Effector CD4-positive, alpha-beta T cell (primary cell): ENCODE measurements at regions not wholly inside any gene's neighbourhood (a gene's known extent, or its start where the extent isn't known, plus 50 kb on each side); places are given as distances from the start of the nearest gene placed in this dataset.
"Not testable (repeated sequence)": the region's sequence is repeated elsewhere in the genome, so short reads cannot be mapped to it uniquely, and the experiment has no call there.

Experiments used
- DNase-seq: peaks from one replicate; pipeline ENCODE4 v3.0.0-alpha.2; 2020

- not testable (repeated sequence) for DNase-seq
These were observed 96.2 kb downstream of the BDH1 start for GRCh38 chr3:197459571-197459970.

GRCh38 chr3:197458906-197459470 lies 96.8 kb downstream of the BDH1 start:
- no peak for DNase-seq

GRCh38 chr3:197458179-197458707 lies 97.5 kb downstream of the BDH1 start:
- no peak for DNase-seq

- DNase-seq, result peak; percentile 5
These were observed 99.3 kb downstream of the BDH1 start for GRCh38 chr3:197456261-197457091.

DNA sequence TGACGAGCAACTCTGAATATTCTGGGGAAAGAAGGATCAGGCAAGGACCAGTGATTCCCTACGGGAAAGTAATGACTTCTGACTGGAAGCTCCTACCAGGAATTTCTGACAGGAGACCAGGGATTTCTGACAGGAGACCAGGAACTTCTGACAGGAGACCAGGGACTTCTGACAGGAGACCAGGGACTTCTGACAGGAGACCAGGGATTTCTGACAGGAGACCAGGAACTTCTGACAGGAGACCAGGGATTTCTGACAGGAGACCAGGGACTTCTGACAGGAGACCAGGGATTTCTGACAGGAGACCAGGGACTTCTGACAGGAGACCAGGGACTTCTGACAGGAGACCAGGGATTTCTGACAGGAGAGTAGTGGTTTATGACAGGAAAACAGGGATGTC lies 100.9 kb downstream of the BDH1 start:
- DNase-seq, result not testable (repeated sequence)

DNA sequence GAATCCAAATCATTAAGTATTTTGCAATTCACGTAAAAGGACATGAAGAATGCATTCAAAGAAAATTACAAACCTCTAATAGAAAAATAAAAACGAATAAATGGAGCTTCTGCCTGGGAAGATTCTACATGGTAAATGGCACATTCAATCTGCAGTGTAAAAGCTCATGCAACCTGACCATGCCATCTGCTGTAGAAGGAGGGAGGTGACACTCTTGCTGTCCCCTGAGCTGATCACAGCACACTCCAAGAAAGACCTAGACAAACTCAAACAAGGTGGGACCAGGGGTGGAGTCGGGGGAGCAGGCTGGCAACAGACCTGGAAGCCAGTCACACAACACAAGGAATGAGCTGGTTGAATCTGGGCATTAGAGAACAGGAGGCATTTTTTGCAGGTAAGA lies 101.8 kb downstream of the BDH1 start:
- no peak for DNase-seq

- no peak for DNase-seq
These were observed 105.0 kb downstream of the BDH1 start for GRCh38 chr3:197450810-197451209.

GRCh38 chr3:197450308-197450707 lies 105.5 kb downstream of the BDH1 start:
- DNase-seq, result no peak

DNA sequence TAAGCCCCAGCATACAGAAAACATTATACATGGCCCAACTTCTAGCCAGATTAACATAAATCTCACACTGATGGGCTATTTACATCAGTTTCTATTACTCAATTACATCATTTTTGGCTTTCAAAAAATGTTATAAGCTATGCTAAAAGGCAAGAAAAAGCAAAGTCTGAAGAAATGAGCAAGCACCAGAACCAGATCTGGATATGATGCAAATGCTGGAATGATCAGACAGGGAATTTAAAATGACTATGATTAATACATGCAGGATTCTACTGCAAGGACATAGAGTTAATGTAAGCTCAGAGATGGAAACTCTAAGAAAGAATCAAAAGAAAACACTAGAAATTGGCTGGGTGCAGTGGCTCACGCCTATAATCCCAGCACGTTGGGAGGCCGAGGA lies 106.6 kb downstream of the BDH1 start:
- not testable (repeated sequence) for DNase-seq

- DNase-seq, result not testable (repeated sequence)
These were observed 108.0 kb downstream of the BDH1 start for GRCh38 chr3:197447781-197448180.

- DNase-seq, result no peak
These were observed 108.7 kb downstream of the BDH1 start for GRCh38 chr3:197447057-197447456.

GRCh38 chr3:197446700-197447056 lies 109.1 kb downstream of the BDH1 start:
- no peak for DNase-seq

- DNase-seq, result no peak
These were observed 109.7 kb downstream of the BDH1 start for GRCh38 chr3:197445896-197446699.

GRCh38 chr3:197444793-197445379 lies 110.9 kb downstream of the BDH1 start:
- DNase-seq, result no peak

DNA sequence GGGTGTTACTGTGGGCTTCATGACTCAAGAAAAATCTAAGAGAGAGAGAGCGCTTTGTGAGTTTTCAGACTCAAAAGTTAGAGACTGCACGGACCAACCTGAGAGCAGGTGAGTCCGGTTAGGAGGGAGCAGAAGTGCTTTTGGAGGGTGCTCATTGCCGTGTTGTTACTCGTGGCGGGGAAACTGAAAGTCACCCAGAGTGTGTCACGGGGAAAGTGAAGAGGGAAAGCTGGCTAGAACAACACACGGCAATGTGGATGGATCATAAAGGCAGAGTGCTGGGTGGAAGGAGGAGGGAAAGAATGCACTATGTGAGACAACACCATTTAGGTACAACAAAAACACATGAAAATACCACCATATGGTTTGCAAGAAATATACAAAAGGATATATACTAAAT lies 112.3 kb downstream of the BDH1 start:
- no peak for DNase-seq

GRCh38 chr3:197440717-197441303 lies 115.0 kb downstream of the BDH1 start:
- no peak for DNase-seq

DNA sequence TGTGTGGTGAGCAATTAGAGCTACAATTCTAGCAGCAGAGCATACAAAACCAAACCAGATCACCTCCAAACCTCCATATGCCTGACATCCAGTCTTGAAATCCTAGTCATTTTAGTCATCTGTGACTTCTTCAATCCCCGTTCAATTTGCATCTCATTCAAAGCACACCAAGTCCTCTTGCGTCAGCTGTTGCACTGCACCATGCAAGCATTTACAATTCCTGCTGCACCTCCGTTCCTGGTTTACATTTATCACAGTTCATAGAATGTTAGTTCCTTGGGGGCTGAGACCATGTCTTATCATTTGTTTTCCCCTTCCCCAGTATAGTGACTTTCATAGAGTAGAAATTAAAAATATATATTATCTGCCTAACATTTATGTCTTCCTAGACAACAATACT lies 116.9 kb downstream of the BDH1 start:
- DNase-seq, result no peak

GRCh38 chr3:197435426-197435825 lies 120.3 kb downstream of the BDH1 start:
- no peak for DNase-seq

GRCh38 chr3:197434830-197435229 lies 120.9 kb downstream of the BDH1 start:
- DNase-seq, result no peak

- no peak for DNase-seq
These were observed 123.2 kb downstream of the BDH1 start for GRCh38 chr3:197432384-197433127.

DNA sequence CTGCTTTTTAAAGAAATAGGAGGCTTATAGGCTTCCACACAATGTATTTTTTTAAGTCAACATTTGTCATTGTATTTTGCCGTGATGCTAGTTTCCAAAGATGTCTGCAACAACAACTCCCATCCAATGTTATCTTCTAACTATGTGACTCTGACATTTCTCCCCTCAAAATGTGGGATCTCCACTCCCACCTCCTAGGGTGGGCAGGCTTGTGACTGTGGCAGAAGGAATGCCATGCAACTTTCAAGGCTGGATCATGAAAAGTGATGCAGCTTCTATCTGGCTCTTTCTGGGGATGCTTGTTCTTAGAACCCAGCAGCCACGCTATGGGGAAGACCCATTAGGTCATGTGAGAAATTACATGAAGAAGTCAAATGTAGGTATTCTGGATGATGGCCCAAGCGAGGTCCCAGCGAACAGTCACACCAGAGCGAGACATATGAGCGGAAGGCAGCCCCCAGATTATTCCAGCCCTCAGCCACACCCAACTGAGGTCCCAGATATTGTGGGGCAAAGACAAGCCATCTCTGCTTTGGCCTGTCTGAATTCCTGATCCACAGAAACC lies 124.3 kb downstream of the BDH1 start:
- no peak for DNase-seq

DNA sequence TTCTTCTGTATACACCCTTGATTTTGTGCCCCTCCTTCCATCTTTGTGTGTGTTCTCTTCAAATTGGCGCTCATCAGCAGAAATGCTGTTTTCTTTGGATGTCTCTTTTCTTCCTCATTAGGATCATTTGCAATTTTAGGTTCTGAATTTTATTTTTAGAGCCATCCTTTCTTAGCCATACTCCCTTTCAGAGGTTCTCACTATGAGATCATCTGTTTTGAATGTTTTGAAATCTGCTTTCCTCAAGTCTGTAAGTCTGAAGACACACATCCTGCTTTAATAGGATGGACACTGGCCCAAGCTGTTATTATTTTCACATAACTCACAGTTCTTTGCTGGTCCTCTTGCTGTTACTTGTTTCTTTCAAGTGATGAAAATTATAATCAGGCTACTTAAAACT lies 124.8 kb downstream of the BDH1 start:
- DNase-seq, result no peak
